Myocyte (in vitro differentiated cells): ENCODE measurements at regions not wholly inside any gene's neighbourhood (a gene's known extent, or its start where the extent isn't known, plus 50 kb on each side); places are given as distances from the start of the nearest gene placed in this dataset.

Experiments
- DNase-seq: peaks from one replicate; pipeline ENCODE4 v3.0.0-alpha.2; 2012; ENCODE audit warnings: low read depth

DNA sequence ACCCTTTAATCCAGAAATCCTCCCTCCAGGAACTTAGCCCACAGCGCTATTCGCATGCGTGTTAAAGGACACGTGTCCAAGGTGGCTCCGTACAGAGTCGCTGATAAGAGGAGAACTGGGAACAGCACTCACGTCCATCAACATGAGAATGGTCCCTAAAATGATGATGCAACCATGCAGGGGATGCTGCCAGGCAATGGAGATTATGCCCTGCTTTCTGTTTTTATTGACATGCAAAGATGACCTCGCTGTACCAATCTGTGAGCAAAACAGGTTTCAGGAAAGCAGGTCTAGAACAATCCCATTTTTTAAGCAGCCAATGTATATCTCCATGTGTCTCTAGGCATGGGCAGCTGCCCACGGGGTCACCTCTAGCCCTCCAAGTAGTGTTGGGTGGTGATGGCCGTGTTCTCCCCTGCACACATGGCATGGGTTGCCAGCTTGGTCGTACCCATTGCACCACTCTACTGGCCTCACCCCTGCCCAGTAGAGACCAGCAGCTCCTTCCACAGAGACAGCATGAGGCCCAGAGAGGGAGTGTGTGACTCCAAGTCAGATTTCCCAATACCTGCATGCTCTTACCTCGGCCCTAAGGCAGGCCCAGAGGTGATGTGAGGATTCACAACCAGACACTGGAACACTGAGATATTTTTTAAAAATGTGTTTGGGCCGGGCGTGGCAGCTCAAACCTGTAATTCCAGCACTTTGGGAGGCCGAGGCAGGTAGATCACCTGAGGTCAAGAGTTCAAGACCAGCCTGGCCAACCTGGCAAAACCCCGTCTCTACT lies 68.3 kb upstream of the LINC01488 start:
- DNase-seq = no peak

DNA sequence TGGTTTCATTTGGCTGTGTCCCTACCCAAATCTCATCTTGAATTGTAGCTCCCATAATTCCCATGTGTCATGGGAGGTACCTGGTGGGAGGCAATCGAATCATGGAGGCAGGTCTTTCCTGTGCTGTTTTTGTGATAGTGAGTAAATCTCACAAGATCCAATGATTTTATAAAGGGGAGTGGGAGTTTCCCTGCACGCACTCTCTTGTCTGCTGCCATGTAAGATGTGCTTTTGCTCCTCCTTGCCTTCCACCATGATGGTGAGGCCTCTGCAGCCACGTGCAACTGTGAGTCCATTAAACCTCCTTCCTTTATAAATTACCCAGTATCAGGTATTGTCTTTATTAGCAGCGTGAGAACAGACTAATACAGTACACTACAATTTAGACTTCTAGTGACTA lies 67.5 kb upstream of the LINC01488 start:
- no peak for DNase-seq

- DNase-seq = no peak
Measured at GRCh38 chr11:69414773-69415187, 66.7 kb upstream of the LINC01488 start.

GRCh38 chr11:69415411-69416142 lies 65.9 kb upstream of the LINC01488 start:
- no peak for DNase-seq

DNA sequence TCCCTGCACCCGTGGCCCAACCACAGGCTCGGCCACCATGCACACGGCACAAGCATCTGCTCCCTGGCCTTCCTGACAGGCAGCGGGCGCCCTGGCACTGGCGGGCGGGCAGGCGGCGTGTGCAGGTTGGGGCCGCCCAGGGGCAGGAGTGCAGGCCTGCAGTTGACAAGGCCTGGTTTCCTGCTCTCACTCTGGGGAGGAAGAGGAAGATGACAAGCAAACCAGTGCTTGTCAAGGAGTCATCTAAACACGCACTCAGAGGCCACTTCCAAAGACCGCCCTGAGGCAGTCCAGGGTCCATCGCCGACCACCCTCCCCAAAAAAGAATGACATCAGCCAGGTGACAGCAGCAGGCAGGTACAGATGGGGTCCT lies 65.3 kb upstream of the LINC01488 start:
- no peak for DNase-seq

- DNase-seq = no peak
Measured at GRCh38 chr11:69416762-69417698, 64.4 kb upstream of the LINC01488 start.

GRCh38 chr11:69417699-69418085 lies 63.8 kb upstream of the LINC01488 start:
- no peak for DNase-seq

DNA sequence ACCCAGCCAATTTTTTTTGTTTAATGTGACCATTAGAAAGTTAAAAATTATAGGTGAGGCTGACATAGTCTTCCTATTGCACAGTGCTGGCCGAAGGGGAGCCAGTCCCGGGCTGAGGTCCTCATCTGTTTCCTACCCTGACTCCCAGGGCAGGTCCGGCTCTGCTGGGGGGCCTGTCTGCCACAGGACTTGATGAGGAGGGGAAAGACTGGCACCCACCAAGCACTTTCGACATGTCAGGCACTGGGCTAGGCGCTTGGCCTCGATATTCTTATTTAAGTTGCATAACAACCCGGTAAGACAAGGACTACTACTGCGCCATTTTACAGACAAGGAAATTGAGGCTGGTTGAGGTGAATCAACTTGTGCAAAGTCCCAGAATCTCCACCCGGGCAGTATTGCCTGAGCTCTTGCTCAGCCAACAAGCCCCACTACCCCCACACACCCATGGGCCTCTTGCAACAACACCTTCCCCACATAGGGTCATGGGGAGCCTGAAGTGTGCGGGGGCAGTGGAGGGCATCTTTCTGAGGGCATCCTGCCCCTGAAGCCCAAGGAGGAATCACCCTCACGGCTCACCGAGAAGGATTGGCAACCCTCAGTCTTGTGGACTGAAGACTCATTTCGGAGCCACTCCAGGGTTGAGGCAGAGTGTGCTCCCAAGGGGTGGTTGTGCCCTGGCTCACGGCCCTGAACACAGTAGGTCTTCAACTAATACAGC lies 62.7 kb upstream of the LINC01488 start:
- no peak for DNase-seq

GRCh38 chr11:69419662-69420395 lies 61.6 kb upstream of the LINC01488 start:
- DNase-seq = no peak

DNA sequence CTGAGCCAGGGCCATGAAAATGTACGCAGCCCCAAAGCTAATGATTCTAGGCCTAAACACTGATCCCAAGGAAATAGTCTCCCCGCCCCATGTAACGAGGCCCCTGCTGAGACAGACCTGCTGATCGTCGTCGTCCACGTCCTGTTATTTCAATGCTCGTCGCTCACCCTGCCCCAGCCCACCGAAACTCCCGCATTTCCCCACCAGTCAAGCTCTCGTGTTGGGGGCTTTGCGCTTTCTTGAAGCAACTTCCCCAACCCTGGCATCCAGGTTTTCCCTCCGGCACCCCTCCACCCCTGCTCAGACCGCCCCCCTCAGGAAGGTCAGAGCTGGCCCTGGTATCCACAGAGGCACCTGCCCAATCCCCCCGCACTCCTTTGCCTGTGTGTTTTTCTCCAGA lies 58.8 kb upstream of the LINC01488 start:
- no peak for DNase-seq

DNA sequence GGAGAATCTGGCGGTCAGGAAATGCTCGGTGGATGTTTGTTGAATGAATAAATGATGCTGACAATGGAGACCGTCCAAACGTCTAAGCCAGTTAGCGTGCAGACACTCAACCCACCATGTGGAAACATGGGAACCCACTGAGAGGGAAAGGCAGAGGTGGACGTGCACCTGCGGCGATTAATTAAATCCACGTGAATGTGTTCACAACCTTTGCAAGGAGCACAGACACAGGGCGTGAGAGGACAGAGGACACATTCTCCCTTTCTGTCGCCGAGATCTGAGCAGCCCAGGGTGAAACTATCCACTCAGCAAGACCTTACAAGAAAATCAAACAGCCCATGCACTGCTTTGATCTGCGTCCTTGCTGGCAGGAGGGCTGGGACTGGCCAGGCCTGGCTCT lies 58.3 kb upstream of the LINC01488 start:
- no peak for DNase-seq

DNA sequence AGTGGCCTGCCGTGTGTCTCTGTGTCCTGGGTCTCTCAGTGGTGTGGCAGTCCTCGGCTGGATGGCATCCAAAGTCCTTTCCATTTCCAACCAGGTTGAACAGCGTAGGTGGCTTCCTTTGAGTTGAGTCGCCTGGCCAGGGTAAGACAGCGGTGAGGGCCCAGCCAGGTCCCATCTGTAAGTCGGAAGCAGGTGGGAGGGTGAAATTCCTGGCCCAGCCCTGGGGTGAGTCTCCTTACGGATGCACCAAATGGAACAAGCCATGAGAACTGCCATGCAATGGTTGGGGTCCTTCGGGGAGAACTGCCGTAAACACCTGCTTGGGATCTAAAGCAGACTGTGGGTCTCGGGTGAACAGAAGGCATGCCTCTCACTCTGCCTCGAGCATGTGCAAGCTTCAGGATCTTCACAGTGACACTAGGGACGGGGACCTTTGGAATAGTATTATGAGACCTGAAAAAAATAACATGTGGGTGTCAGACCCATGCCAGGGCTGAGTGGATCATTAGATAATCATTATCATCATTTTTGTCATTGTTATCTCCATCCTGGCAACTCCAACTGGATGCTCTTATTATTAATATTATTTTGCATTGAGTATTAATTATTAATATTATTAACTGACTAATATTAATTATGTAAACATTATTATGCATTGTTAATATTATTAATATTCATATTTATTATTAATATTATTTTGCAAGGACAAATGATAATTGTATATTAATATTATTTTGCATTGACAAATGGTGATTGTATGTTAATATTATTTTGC lies 57.7 kb upstream of the LINC01488 start:
- DNase-seq = no peak

DNA sequence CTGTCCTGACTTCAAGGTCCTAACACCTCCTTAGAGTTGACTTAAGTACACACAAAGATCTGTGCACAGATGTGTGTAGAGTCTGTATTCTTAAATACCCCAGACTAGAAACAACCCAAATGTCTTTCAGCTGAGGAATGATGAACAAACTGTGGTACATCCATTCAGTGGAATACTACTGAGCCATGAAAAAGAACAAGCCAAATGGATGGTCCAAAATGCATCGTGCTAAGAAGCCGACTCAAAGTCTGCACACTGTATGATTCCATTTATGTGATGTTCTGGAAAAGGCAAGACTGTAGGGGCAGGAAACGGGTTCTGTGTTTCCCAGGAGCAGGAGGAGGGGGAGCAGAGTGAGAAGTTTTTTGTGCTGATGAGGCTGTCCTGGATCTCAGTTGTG lies 56.7 kb upstream of the LINC01488 start:
- DNase-seq = no peak

- no peak for DNase-seq
Measured at GRCh38 chr11:69425444-69425843, 56.0 kb upstream of the LINC01488 start.

- DNase-seq = no peak
Measured at GRCh38 chr11:69425895-69426544, 55.4 kb upstream of the LINC01488 start.

GRCh38 chr11:69427337-69427736 lies 54.1 kb upstream of the LINC01488 start:
- no peak for DNase-seq

GRCh38 chr11:69427906-69428880 lies 53.3 kb upstream of the LINC01488 start:
- DNase-seq = no peak
